H9 (cell line): ENCODE measurements at regions not wholly inside any gene's neighbourhood (a gene's known extent, or its start where the extent isn't known, plus 50 kb on each side); places are given as distances from the start of the nearest gene placed in this dataset.

Experiments
- DNase-seq: peaks from one replicate; pipeline ENCODE4 v3.0.0-alpha.2; 2017
- H2AFZ ChIP-seq: one replicate; pipeline ENCODE4 v1.6.1; 2013; ENCODE audit warnings: mild to moderate bottlenecking, low read length, control low read depth, moderate library complexity
- H2AK5ac ChIP-seq: 2 replicates; pipeline ENCODE4 v1.6.1; 2013; ENCODE audit warnings: low read length, control low read depth, mixed read lengths; ENCODE audit not compliant: insufficient read length
- H2BK120ac ChIP-seq: one replicate; pipeline ENCODE4 v1.6.1; 2013; ENCODE audit warnings: low read depth, mild to moderate bottlenecking, low read length, control low read depth, inconsistent platforms; ENCODE audit not compliant: poor library complexity, severe bottlenecking
- H2BK12ac ChIP-seq: 2 replicates; pipeline ENCODE4 v1.6.1; 2013; ENCODE audit warnings: low read length, control low read depth, mixed read lengths, low read depth; ENCODE audit not compliant: insufficient read length
- H2BK15ac ChIP-seq: 2 replicates; pipeline ENCODE4 v1.6.1; 2013; ENCODE audit warnings: low read depth, low read length, control low read depth
- H2BK20ac ChIP-seq: one replicate; pipeline ENCODE4 v1.6.1; 2013; ENCODE audit warnings: low read depth, mild to moderate bottlenecking, low read length, control low read depth, inconsistent platforms; ENCODE audit not compliant: poor library complexity, severe bottlenecking
- H2BK5ac ChIP-seq: 2 replicates; pipeline ENCODE4 v1.6.1; 2013; ENCODE audit warnings: low read length, control low read depth, mixed read lengths; ENCODE audit not compliant: insufficient read length
- H3K14ac ChIP-seq: 2 replicates; pipeline ENCODE4 v1.6.1; 2013; ENCODE audit warnings: low read length, control low read depth; ENCODE audit not compliant: insufficient read depth
- H3K18ac ChIP-seq: 2 replicates; pipeline ENCODE4 v1.6.1; 2013; ENCODE audit warnings: low read depth, mild to moderate bottlenecking, mixed read lengths, low read length, control low read depth; ENCODE audit not compliant: insufficient read length
- H3K23ac ChIP-seq: 2 replicates; pipeline ENCODE4 v1.6.1; 2013; ENCODE audit warnings: low read length, control low read depth, mixed read lengths, low read depth; ENCODE audit not compliant: insufficient read length
- H3K23me2 ChIP-seq: 2 replicates; pipeline ENCODE4 v1.6.1; 2013; ENCODE audit warnings: low read depth, mild to moderate bottlenecking, mixed read lengths, low read length, control low read depth; ENCODE audit not compliant: insufficient read length, poor library complexity, severe bottlenecking
- H3K27ac ChIP-seq: 2 replicates; pipeline ENCODE4 v1.5.1; 2013; ENCODE audit warnings: low read length, control low read depth, mixed read lengths, low read depth; ENCODE audit not compliant: insufficient read length
- H3K27me3 ChIP-seq: 2 replicates; pipeline ENCODE4 v1.6.1; 2013; ENCODE audit warnings: low read length, control low read depth, inconsistent platforms; ENCODE audit not compliant: insufficient read depth
- H3K4ac ChIP-seq: 2 replicates; pipeline ENCODE4 v1.6.1; 2013; ENCODE audit warnings: low read depth, mild to moderate bottlenecking, control low read depth, inconsistent platforms, low read length, moderate library complexity
- H3K4me1 ChIP-seq: 2 replicates; pipeline ENCODE4 v1.6.1; 2013; ENCODE audit warnings: low read length, control low read depth, inconsistent platforms; ENCODE audit not compliant: insufficient read depth
- H3K4me2 ChIP-seq: 2 replicates; pipeline ENCODE4 v1.6.1; 2013; ENCODE audit warnings: low read length, control low read depth, mixed read lengths; ENCODE audit not compliant: insufficient read length, insufficient read depth
- H3K56ac ChIP-seq: 2 replicates; pipeline ENCODE4 v1.6.1; 2013; ENCODE audit warnings: low read depth, mild to moderate bottlenecking, mixed read lengths, low read length, control low read depth; ENCODE audit not compliant: insufficient read length
- H3K79me1 ChIP-seq: 2 replicates; pipeline ENCODE4 v1.6.1; 2013; ENCODE audit warnings: low read depth, mild to moderate bottlenecking, moderate library complexity, low read length, control low read depth, inconsistent platforms; ENCODE audit not compliant: insufficient read depth, poor library complexity, severe bottlenecking
- H3K79me2 ChIP-seq: 2 replicates; pipeline ENCODE4 v1.6.1; 2013; ENCODE audit warnings: low read length, control low read depth, inconsistent platforms; ENCODE audit not compliant: insufficient read depth
- H3K9ac ChIP-seq: 2 replicates; pipeline ENCODE4 v1.6.1; 2013; ENCODE audit warnings: low read length, control low read depth, mixed read lengths; ENCODE audit not compliant: insufficient read length; ENCODE audit errors: extremely low read depth
- H3K9me3 ChIP-seq: one replicate; pipeline ENCODE4 v1.6.1; 2013; ENCODE audit warnings: low read depth, low read length, inconsistent platforms; ENCODE audit not compliant: control insufficient read depth
- H3T11ph ChIP-seq: one replicate; pipeline ENCODE4 v1.6.1; 2013; ENCODE audit warnings: mild to moderate bottlenecking, low read length, control low read depth, inconsistent platforms
- H4K20me1 ChIP-seq: one replicate; pipeline ENCODE4 v1.6.1; 2013; ENCODE audit not compliant: control insufficient read depth, insufficient read length, insufficient read depth
- H4K5ac ChIP-seq: 2 replicates; pipeline ENCODE4 v1.6.1; 2013; ENCODE audit warnings: low read depth, mild to moderate bottlenecking, mixed read lengths, low read length, control low read depth; ENCODE audit not compliant: insufficient read length
- H4K8ac ChIP-seq: replicated peaks from 2 replicates; pipeline ENCODE4 v1.6.1; 2013; ENCODE audit warnings: low read length, control low read depth, mixed read lengths, low read depth; ENCODE audit not compliant: insufficient read length
- H4K91ac ChIP-seq: 2 replicates; pipeline ENCODE4 v1.6.1; 2013; ENCODE audit warnings: low read depth, mild to moderate bottlenecking, moderate library complexity, mixed read lengths, low read length, control low read depth; ENCODE audit not compliant: insufficient read length
- H3K27ac Mint-ChIP-seq, 3 experiments: 2 replicates in 2 of 3; 3 replicates in 1 of 3; pipeline ENCODE4 v1.8.0; 2020 to 2021; ENCODE audit warnings: mixed read lengths in 3 of 3, mild to moderate bottlenecking in 1 of 3, moderate library complexity in 1 of 3
- H3K27me3 Mint-ChIP-seq: 2 replicates; pipeline ENCODE4 v1.8.0; 2021; ENCODE audit warnings: low read depth, mild to moderate bottlenecking, moderate library complexity, mixed read lengths
- H3K36me3 Mint-ChIP-seq, 3 experiments: 2 replicates in 2 of 3; 3 replicates in 1 of 3; pipeline ENCODE4 v1.8.0; 2020 to 2021; ENCODE audit warnings: low read depth in 3 of 3, mixed read lengths in 3 of 3; ENCODE audit not compliant: insufficient read depth in 1 of 3
- H3K4me1 Mint-ChIP-seq, 2 experiments: 2 replicates each; pipeline ENCODE4 v1.8.0; 2020; ENCODE audit warnings: mixed read lengths in 2 of 2
- H3K4me3 Mint-ChIP-seq, 2 experiments: 2 replicates in 1 of 2; 3 replicates in 1 of 2; pipeline ENCODE4 v1.8.0; 2020 to 2021; ENCODE audit warnings: mild to moderate bottlenecking in 2 of 2, mixed read lengths in 2 of 2, moderate library complexity in 1 of 2
- H3K9me3 Mint-ChIP-seq, 2 experiments: 2 replicates in 1 of 2; 3 replicates in 1 of 2; pipeline ENCODE4 v1.8.0; 2020; ENCODE audit warnings: mild to moderate bottlenecking in 2 of 2, mixed read lengths in 2 of 2, moderate library complexity in 1 of 2
- WGBS: extraction: QIAGEN DNeasy Blood & Tissue Kit; methylation state at CpG from one replicate; pipeline ENCODE4 v1.1.7; 2013; ENCODE audit warnings: missing lambda C conversion rate, low lambda C conversion rate, mixed read lengths; ENCODE audit not compliant: insufficient read length; ENCODE audit errors: extremely low coverage; 5-methylcytosine and 5-hydroxymethylcytosine counted together
- TF ChIP-seq, protein P1 (sequence below): fragments of 200-600 bp; sonication (generic); conservative IDR thresholded peaks from 3 replicates; pipeline ENCODE4 v1.8.0; 2021; ENCODE audit warnings: antibody characterized with exemption, mild to moderate bottlenecking

DNA sequence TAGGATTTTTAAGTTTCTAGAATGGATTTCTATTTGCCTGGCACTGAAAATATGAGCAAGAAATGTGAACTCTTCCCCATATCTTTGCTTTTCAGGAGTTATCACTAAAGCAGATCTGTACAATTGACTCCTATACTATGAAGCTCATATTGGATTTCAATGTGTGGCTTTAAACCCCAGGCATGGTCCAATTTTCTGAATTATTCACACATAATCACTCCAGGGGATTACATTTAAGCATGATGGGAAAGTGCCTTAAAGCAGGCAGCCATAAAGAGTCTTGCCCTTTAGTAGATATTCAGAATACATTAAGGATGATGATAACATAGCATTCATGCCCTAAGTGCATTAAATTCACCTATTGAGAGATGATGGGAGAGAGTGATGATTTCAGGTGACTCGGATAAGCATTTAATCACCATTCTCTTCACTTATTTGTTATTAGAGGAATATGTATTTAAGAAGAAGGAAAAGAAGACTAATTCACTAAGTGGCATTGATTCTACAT, 331.8 kb upstream of the ROBO1 start:
- H4K5ac ChIP-seq = no peak overlapping the region
- no peaks in the 10 kb centered on the region for H3K79me1 ChIP-seq
- peaks cover 0 to 4% of the 10 kb centered on the region in 2 experiments; a peak in 2 of 4 replicates for H3K4me1 Mint-ChIP-seq
- no peak overlapping the region for H3K4me3 Mint-ChIP-seq
- WGBS = no CpG with 5 or more reads among the region's 1 CpG
- H3K36me3 Mint-ChIP-seq = no peaks in the 10 kb centered on the region
- H3K9ac ChIP-seq = no peak overlapping the region
- H3K27me3 ChIP-seq = no peaks in the 10 kb centered on the region
- no peak overlapping the region for H3K27ac ChIP-seq
- H3K27me3 Mint-ChIP-seq = no peaks in the 10 kb centered on the region
- H3K27ac Mint-ChIP-seq = no peak overlapping the region
- no peak overlapping the region for H3T11ph ChIP-seq
- H2BK20ac ChIP-seq = no peak overlapping the region
- no peak overlapping the region for H3K14ac ChIP-seq
- H3K56ac ChIP-seq = no peak overlapping the region
- H2AK5ac ChIP-seq = no peak overlapping the region
- no peak overlapping the region for H4K91ac ChIP-seq
- TF ChIP-seq, protein P1, sequence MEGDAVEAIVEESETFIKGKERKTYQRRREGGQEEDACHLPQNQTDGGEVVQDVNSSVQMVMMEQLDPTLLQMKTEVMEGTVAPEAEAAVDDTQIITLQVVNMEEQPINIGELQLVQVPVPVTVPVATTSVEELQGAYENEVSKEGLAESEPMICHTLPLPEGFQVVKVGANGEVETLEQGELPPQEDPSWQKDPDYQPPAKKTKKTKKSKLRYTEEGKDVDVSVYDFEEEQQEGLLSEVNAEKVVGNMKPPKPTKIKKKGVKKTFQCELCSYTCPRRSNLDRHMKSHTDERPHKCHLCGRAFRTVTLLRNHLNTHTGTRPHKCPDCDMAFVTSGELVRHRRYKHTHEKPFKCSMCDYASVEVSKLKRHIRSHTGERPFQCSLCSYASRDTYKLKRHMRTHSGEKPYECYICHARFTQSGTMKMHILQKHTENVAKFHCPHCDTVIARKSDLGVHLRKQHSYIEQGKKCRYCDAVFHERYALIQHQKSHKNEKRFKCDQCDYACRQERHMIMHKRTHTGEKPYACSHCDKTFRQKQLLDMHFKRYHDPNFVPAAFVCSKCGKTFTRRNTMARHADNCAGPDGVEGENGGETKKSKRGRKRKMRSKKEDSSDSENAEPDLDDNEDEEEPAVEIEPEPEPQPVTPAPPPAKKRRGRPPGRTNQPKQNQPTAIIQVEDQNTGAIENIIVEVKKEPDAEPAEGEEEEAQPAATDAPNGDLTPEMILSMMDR = no peak
- no peak overlapping the region for H2BK15ac ChIP-seq
- no peak overlapping the region for H2BK120ac ChIP-seq
- H3K23ac ChIP-seq = no peak overlapping the region
- no peaks in the 10 kb centered on the region for H3K9me3 ChIP-seq
- no peak overlapping the region for H2BK5ac ChIP-seq
- H2AFZ ChIP-seq = no peak overlapping the region
- no peaks in the 10 kb centered on the region for H4K20me1 ChIP-seq
- H4K8ac ChIP-seq = no peak overlapping the region
- no peaks in the 10 kb centered on the region for H3K79me2 ChIP-seq
- H2BK12ac ChIP-seq = no peak overlapping the region
- H3K23me2 ChIP-seq = no peaks in the 10 kb centered on the region
- peaks cover under 1 to 3% of the 10 kb centered on the region in 2 experiments; a peak in 2 of 5 replicates for H3K9me3 Mint-ChIP-seq
- no peak overlapping the region for H3K4me2 ChIP-seq
- no peak for DNase-seq
- H3K4me1 ChIP-seq = no peaks in the 10 kb centered on the region
- no peak overlapping the region for H3K18ac ChIP-seq
- H3K4ac ChIP-seq = no peak overlapping the region
